Activated naive CD4-positive, alpha-beta T cell treated with anti-CD3 and anti-CD28 coated beads for 36 hours (primary cell): ENCODE measurements at regions not wholly inside any gene's neighbourhood (a gene's known extent, or its start where the extent isn't known, plus 50 kb on each side); places are given as distances from the start of the nearest gene placed in this dataset.
"Not testable (repeated sequence)": the region's sequence is repeated elsewhere in the genome, so short reads cannot be mapped to it uniquely, and the experiment has no call there.

Experiments used
- CTCF ChIA-PET: fragments of 350-600 bp; sonication (Branson Sonifier 250); formaldehyde crosslinking; loops from one replicate; lab custom pipeline; 2021; ENCODE audit warnings: antibody characterized with exemption; lab: Charles Lee
- DNase-seq: peaks from one replicate; pipeline ENCODE4 v3.0.0-alpha.2; 2020
- H3K27ac Mint-ChIP-seq: one replicate; pipeline ENCODE4 v1.8.0; 2021; ENCODE audit warnings: mild to moderate bottlenecking, mixed read lengths
- H3K27me3 Mint-ChIP-seq: one replicate; pipeline ENCODE4 v1.8.0; 2021; ENCODE audit warnings: low read depth, mixed read lengths
- H3K36me3 Mint-ChIP-seq: one replicate; pipeline ENCODE4 v1.8.0; 2021; ENCODE audit warnings: low read depth, mixed read lengths
- H3K4me1 Mint-ChIP-seq: one replicate; pipeline ENCODE4 v1.8.0; 2021; ENCODE audit warnings: low read depth, mixed read lengths
- H3K4me3 Mint-ChIP-seq: one replicate; pipeline ENCODE4 v1.8.0; 2021; ENCODE audit warnings: mild to moderate bottlenecking, moderate library complexity, mixed read lengths
- H3K9me3 Mint-ChIP-seq: one replicate; pipeline ENCODE4 v1.8.0; 2021; ENCODE audit warnings: mixed read lengths
- intact Hi-C: fragments of 100-400 bp; cut with micrococcal nuclease; formaldehyde crosslinking; loops from one replicate; pipeline ENCODE4 v1.15.1; 2023

DNA sequence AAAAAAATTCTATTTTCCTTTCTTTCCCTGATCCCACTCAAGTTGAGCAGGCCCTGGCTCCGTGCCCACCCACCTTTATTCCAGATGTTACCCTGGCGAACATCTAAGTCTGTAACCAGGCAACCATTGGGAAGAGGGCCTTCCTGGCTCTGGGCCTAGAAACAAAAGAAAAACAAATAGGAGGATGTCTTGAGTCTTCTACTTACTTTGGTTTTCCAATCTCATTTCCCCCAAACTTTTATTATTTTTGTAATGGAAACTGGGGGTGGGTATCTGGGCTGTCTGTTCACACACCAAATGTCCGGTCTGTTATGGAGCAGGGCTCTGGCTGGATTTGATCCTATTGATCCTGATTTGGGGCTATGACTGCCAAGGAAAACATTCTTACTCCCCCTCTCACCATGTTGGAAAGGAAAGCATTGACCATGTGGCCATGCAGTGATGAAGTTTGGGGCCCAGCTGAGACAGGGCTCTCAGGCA, 744.1 kb downstream of the DHX35 start:
- CTCF ChIA-PET = no interaction called here
- H3K36me3 Mint-ChIP-seq = no peaks in the 10 kb centered on the region
- no peak overlapping the region for H3K27ac Mint-ChIP-seq
- no peak for DNase-seq
- H3K27me3 Mint-ChIP-seq = no peaks in the 10 kb centered on the region
- no peak overlapping the region for H3K4me3 Mint-ChIP-seq
- H3K9me3 Mint-ChIP-seq = peaks cover 4% of the 10 kb centered on the region
- no peaks in the 10 kb centered on the region for H3K4me1 Mint-ChIP-seq
- intact Hi-C loops = no loop called here

DNA sequence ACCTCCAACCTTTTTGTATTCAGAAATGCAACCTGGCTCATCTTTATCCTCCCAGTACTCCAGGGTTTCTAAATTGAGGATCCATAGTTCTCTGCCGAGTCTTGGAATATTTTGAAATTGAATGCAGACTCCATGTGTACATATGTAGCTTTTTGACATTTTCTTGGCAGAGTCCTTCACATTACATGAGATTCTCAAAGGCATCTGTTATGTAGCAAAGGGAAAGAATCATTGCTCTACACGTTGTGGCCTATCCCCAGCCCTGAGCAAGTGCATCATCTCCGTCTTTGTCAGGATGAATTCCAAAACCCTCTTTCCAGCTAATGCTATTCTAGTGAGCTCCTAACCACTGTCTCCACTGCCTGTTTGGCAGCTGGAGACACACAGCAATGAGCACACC, 742.9 kb downstream of the DHX35 start:
- Mint-ChIP-seq H3K27ac (no peak overlapping the region), H3K9me3 (peaks cover 1% of the 10 kb centered on the region), H3K4me1 (no peaks in the 10 kb centered on the region), H3K36me3 (no peaks in the 10 kb centered on the region), H3K27me3 (peaks cover 3% of the 10 kb centered on the region), H3K4me3 (no peak overlapping the region)
- CTCF ChIA-PET = no interaction called here
- intact Hi-C loops = no loop called here
- DNase-seq = no peak

DNA sequence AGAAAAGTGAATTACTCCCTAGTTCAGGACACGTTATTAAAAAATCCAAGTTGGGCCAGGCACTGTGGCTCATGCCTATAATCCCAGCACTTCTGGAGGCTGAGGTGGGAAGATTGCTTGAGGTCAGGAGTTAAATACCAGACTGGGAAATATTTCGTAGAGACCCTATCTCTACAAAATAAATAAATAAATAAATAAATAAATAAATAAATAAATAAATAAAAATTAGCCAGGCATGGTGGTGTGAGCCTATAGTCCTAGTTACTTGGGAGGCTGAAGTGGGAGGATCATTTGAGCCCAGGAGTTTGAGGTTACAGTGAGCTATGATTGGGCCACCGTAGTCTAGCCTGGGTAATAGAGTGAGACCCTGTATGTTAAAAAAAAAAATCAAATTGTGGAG, 741.2 kb downstream of the DHX35 start:
- H3K4me3 Mint-ChIP-seq, H3K27ac Mint-ChIP-seq, H3K4me1 Mint-ChIP-seq, H3K27me3 Mint-ChIP-seq, intact Hi-C loops, DNase-seq, H3K36me3 Mint-ChIP-seq, H3K9me3 Mint-ChIP-seq: not testable (repeated sequence)
- CTCF ChIA-PET = interaction anchor here (1.6 kb wide), 1 partner anchor 18 kb away, joined by 3 read pairs; no protein-coding TSS in a partner anchor

GRCh38 chr20:39702701-39703349, 740.7 kb downstream of the DHX35 start:
- Mint-ChIP-seq H3K27ac (no peak overlapping the region), H3K27me3 (peaks cover 3% of the 10 kb centered on the region), H3K4me1 (no peaks in the 10 kb centered on the region), H3K9me3 (no peaks in the 10 kb centered on the region), H3K36me3 (no peaks in the 10 kb centered on the region), H3K4me3 (no peak overlapping the region)
- intact Hi-C loops = no loop called here
- no peak for DNase-seq
- CTCF ChIA-PET = interaction anchor here (1.6 kb wide), 1 partner anchor 18 kb away, joined by 3 read pairs; no protein-coding TSS in a partner anchor

GRCh38 chr20:39700528-39700927, 738.4 kb downstream of the DHX35 start:
- no peak overlapping the region for H3K4me3 Mint-ChIP-seq
- intact Hi-C loops = no loop called here
- CTCF ChIA-PET = no interaction called here
- DNase-seq = no peak
- no peak overlapping the region for H3K27ac Mint-ChIP-seq
- peaks cover 3% of the 10 kb centered on the region for H3K27me3 Mint-ChIP-seq
- peaks cover 1% of the 10 kb centered on the region for H3K9me3 Mint-ChIP-seq
- H3K36me3 Mint-ChIP-seq = no peaks in the 10 kb centered on the region
- H3K4me1 Mint-ChIP-seq = no peaks in the 10 kb centered on the region

- no peaks in the 10 kb centered on the region for H3K4me1 Mint-ChIP-seq
- no peaks in the 10 kb centered on the region for H3K36me3 Mint-ChIP-seq
- CTCF ChIA-PET = no interaction called here
- H3K27ac Mint-ChIP-seq = no peak overlapping the region
- DNase-seq = no peak
- peaks cover 1% of the 10 kb centered on the region for H3K9me3 Mint-ChIP-seq
- H3K4me3 Mint-ChIP-seq = no peak overlapping the region
- peaks cover 3% of the 10 kb centered on the region for H3K27me3 Mint-ChIP-seq
- intact Hi-C loops = no loop called here
Observed at GRCh38 chr20:39699166-39699725, 737.1 kb downstream of the DHX35 start.

DNA sequence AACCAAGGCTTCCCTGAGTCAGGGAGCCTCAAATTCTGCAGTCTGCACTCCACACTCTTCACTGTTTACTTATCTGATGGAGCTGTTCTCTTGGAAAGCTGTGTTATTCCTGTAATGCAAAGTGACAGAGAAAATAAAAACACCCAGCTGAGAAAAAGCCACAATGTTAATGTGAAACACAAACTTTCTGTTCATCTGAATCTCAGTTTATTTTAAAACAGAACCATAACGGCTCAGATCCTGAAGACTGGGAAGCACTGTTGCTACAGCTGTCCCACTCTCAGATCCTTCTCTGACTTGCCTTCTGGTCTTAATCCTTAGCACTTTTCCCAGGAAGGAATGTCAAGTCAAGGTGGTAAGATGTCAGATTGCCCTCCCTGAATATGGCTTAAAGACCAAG, 736.6 kb downstream of the DHX35 start:
- Mint-ChIP-seq H3K9me3 (peaks cover 1% of the 10 kb centered on the region), H3K4me1 (no peaks in the 10 kb centered on the region), H3K36me3 (no peaks in the 10 kb centered on the region), H3K27ac (no peak overlapping the region), H3K4me3 (no peak overlapping the region), H3K27me3 (peaks cover 3% of the 10 kb centered on the region)
- CTCF ChIA-PET = no interaction called here
- intact Hi-C loops = no loop called here
- DNase-seq = no peak

- Mint-ChIP-seq H3K27ac (no peak overlapping the region), H3K36me3 (no peaks in the 10 kb centered on the region)
Observed at GRCh38 chr20:39691151-39691862, 729.2 kb downstream of the DHX35 start.

GRCh38 chr20:39676857-39677391, 714.8 kb downstream of the DHX35 start:
- H3K4me1 Mint-ChIP-seq = no peaks in the 10 kb centered on the region
- H3K27ac Mint-ChIP-seq = no peak overlapping the region
- no peak for DNase-seq
- no peaks in the 10 kb centered on the region for H3K27me3 Mint-ChIP-seq
- intact Hi-C loops = no loop called here
- no peak overlapping the region for H3K4me3 Mint-ChIP-seq
- no peaks in the 10 kb centered on the region for H3K36me3 Mint-ChIP-seq
- CTCF ChIA-PET = no interaction called here
- H3K9me3 Mint-ChIP-seq = no peaks in the 10 kb centered on the region

More at GRCh38 chr20:39691151-39691862, 729.2 kb downstream of the DHX35 start:
- Mint-ChIP-seq H3K4me3 (no peak overlapping the region), H3K27me3 (no peaks in the 10 kb centered on the region), H3K9me3 (peaks cover 1% of the 10 kb centered on the region), H3K4me1 (no peaks in the 10 kb centered on the region)
- no peak for DNase-seq
- CTCF ChIA-PET = no interaction called here
- intact Hi-C loops = no loop called here

DNA sequence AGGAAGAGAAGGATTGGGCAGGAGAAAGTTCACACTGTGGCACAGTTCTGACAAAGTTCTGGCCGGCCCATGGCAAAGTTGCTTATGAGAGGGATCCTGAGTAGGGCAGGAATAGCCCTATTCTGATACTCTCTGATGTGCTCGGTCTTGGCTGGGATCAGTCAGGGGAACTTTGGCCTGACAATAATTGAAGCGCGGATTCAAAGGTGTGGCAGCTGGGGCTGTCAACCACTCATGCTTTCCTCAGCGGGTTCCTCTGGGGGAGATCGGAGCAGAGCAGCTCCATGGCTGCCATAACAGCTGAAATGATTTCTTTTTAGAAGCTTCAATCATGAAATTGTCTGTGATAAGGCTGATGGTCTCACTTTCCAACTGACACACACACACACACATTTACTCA, 714.1 kb downstream of the DHX35 start:
- H3K36me3 Mint-ChIP-seq = no peaks in the 10 kb centered on the region

DNA sequence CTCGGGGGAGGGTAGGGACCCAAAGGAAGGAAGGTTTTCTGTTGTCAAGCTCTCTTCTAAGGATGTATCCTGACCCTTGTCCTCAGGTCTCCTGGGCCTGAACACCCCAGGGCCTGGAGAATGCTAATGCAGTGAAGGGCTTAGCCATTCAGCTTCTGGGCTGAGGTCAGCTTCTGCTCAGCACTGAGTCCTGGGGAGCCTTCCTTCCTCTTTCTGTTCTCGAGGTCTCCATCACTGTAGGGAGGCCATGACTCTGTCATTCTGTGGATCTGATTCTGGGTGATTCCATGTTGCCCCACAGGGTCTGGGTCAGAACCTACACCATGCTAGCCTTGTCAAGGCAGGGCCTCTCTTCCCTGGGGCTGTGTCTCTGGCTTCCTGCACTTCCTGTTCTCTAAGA, 712.7 kb downstream of the DHX35 start:
- Mint-ChIP-seq H3K27me3 (no peaks in the 10 kb centered on the region), H3K9me3 (no peaks in the 10 kb centered on the region), H3K4me3 (no peak overlapping the region), H3K36me3 (no peaks in the 10 kb centered on the region), H3K27ac (no peak overlapping the region), H3K4me1 (no peaks in the 10 kb centered on the region)
- CTCF ChIA-PET = no interaction called here
- intact Hi-C loops = no loop called here
- no peak for DNase-seq

More for the DNA sequence above, 714.1 kb downstream of the DHX35 start:
- intact Hi-C loops = no loop called here
- H3K27me3 Mint-ChIP-seq = no peaks in the 10 kb centered on the region
- CTCF ChIA-PET = no interaction called here
- no peak overlapping the region for H3K27ac Mint-ChIP-seq
- no peaks in the 10 kb centered on the region for H3K9me3 Mint-ChIP-seq
- H3K4me3 Mint-ChIP-seq = no peak overlapping the region
- no peak for DNase-seq
- no peaks in the 10 kb centered on the region for H3K4me1 Mint-ChIP-seq

DNA sequence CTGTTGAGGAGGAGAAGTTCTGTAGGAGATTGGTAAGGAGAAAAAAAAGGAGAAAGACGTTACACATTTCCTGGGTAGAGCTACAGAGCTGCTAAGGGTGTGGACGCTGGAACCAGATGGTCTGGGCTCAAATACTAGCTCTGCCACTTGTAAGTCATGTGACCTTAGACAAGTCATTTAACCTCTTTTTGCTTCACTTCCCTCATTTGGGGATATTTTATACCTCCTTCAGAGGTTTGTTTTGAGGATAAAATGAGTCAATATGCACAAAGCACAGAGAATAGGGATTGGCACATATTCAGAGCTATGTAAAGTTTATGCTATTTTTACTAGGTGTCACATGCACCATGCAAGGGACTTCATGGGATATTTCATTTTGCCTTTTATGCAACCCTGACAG, 708.8 kb downstream of the DHX35 start:
- Mint-ChIP-seq H3K27me3 (no peaks in the 10 kb centered on the region), H3K27ac (no peak overlapping the region), H3K4me3 (no peak overlapping the region), H3K36me3 (no peaks in the 10 kb centered on the region), H3K9me3 (no peaks in the 10 kb centered on the region), H3K4me1 (no peaks in the 10 kb centered on the region)
- intact Hi-C loops = no loop called here
- DNase-seq = no peak
- CTCF ChIA-PET = no interaction called here
